ENCODE measurements at regions not wholly inside any gene's neighbourhood (a gene's known extent, or its start where the extent isn't known, plus 50 kb on each side); places are given as distances from the start of the nearest gene placed in this dataset.

- no peak for TF ChIP-seq EZH2 (IDR thresholded peaks at IDR 0.05; ENCODE audit: low read length, unreplicated experiment)
- TF ChIP-seq CTCF (conservative IDR thresholded peaks at IDR 0.05; ENCODE audit: low read depth, low read length): no peak
Observed at GRCh38 chr6:68339488-68340131, 295.5 kb upstream of the ADGRB3 start.
